ENCODE measurements at regions not wholly inside any gene's neighbourhood (a gene's known extent, or its start where the extent isn't known, plus 50 kb on each side); places are given as distances from the start of the nearest gene placed in this dataset.

DNA sequence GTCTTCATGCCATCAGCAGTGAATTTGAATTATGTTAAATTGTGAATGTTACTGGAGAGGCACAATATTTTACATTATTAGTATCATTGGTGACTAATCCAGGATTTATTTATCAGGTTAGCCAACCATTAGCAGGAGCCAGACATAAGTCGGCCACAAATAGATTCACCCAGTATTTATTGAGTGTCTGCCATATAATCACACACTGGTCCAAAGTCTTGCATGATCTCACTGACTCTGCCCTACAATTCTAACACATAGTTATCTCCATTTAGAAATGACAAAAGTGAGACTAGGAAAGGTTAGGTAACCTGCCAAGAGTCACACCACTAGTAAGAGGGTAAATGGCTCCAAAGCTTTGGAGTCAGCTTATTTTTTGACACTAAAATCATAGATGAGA is 179.6 kb downstream of the BLID start:
- TF ChIP-seq, protein P1, sequence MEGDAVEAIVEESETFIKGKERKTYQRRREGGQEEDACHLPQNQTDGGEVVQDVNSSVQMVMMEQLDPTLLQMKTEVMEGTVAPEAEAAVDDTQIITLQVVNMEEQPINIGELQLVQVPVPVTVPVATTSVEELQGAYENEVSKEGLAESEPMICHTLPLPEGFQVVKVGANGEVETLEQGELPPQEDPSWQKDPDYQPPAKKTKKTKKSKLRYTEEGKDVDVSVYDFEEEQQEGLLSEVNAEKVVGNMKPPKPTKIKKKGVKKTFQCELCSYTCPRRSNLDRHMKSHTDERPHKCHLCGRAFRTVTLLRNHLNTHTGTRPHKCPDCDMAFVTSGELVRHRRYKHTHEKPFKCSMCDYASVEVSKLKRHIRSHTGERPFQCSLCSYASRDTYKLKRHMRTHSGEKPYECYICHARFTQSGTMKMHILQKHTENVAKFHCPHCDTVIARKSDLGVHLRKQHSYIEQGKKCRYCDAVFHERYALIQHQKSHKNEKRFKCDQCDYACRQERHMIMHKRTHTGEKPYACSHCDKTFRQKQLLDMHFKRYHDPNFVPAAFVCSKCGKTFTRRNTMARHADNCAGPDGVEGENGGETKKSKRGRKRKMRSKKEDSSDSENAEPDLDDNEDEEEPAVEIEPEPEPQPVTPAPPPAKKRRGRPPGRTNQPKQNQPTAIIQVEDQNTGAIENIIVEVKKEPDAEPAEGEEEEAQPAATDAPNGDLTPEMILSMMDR (IDR thresholded peaks at IDR 0.05; ENCODE audit: low read depth, low read length): no peak
- H3K27me3 ChIP-seq: no peaks in the 10 kb centered on the region
- DNase-seq: no peak
- no peaks in the 10 kb centered on the region for H3K36me3 ChIP-seq
- no peak overlapping the region for H3K4me3 ChIP-seq (ENCODE audit: low read depth, low read length)
- H3K4me1 ChIP-seq: peaks cover 5% of the 10 kb centered on the region
- no peaks in the 10 kb centered on the region for H3K9me3 ChIP-seq

DNA sequence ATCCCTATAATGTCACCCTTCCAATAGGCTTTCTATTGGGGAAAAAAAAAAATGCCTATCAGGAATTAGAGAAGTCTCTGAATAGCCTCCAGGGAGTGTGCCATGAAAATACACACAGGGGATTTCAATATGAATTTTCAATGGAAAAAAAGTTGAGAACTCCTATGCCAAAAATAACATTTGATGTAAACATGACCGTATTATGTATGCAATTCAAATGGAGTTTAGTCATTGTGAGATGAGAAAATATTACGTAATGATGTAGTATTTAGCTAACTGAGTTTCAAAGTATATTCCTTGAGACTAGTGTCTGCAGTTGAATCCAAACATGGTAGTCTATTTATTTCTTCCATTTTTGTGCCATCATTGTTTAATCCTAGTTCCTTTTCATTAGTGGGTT is 182.3 kb downstream of the BLID start:
- no peak overlapping the region for H3K4me3 ChIP-seq (ENCODE audit: low read depth, low read length)
- no peak for DNase-seq
- H3K9me3 ChIP-seq: no peaks in the 10 kb centered on the region
- no peaks in the 10 kb centered on the region for H3K27me3 ChIP-seq
- H3K4me1 ChIP-seq: peaks cover 11% of the 10 kb centered on the region
- TF ChIP-seq, protein P1 (IDR thresholded peaks at IDR 0.05; ENCODE audit: low read depth, low read length): no peak
- no peaks in the 10 kb centered on the region for H3K36me3 ChIP-seq

DNA sequence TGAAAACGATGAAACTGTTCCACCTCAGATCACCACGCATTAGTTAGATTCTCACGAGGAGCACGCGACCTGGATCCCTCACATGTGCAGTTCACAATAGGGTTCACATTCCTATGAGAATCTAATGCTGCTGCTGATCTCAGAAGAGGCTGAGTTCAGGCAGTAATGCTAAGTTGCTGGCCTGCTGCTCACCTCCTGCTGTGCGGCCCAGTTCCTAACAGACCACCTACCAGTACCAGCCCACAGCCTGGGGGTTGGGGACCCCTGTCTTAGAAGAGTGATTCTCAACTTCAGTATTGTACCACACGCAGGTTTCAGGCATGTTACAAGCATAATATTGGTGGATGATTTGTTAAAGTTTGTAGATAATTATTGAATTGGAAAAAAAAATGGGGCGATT is 182.7 kb downstream of the BLID start:
- no peak for DNase-seq
- Histone ChIP-seq H3K36me3 (no peaks in the 10 kb centered on the region), H3K4me3 (ENCODE audit: low read depth, low read length) (no peak overlapping the region), H3K4me1 (peaks cover 11% of the 10 kb centered on the region), H3K9me3 (no peaks in the 10 kb centered on the region), H3K27me3 (no peaks in the 10 kb centered on the region)
- TF ChIP-seq, protein P1 (IDR thresholded peaks at IDR 0.05; ENCODE audit: low read depth, low read length): no peak

DNA sequence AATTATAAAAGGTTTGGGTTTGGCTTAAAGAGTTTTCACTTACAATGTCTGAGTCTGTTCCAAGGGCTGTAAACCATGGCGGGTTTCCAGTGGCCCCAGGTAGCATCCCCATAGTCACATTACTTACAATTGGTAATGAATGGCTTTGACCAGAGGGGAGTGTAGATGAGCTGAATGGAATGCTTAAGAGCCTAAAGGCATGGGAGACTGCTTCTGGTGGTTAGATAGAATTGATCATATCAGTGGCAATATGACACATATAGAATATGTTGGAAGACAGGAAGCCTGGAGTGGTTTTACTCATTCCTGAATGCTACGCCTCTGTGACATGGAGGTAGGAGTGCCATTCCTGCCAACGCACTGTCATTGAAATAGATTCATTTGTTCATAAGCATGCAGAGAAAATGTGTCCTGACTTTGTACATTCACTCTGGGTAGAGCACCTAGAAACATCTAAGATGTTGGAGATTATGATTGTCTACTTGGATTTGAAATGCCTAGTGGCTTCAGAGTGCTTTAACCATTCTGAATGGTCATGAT is 183.3 kb downstream of the BLID start:
- Histone ChIP-seq H3K4me3 (ENCODE audit: low read depth, low read length) (no peak overlapping the region), H3K36me3 (no peaks in the 10 kb centered on the region), H3K27me3 (no peaks in the 10 kb centered on the region), H3K4me1 (peaks cover 11% of the 10 kb centered on the region), H3K9me3 (no peaks in the 10 kb centered on the region)
- TF ChIP-seq, protein P1 (IDR thresholded peaks at IDR 0.05; ENCODE audit: low read depth, low read length): no peak
- no peak for DNase-seq

DNA sequence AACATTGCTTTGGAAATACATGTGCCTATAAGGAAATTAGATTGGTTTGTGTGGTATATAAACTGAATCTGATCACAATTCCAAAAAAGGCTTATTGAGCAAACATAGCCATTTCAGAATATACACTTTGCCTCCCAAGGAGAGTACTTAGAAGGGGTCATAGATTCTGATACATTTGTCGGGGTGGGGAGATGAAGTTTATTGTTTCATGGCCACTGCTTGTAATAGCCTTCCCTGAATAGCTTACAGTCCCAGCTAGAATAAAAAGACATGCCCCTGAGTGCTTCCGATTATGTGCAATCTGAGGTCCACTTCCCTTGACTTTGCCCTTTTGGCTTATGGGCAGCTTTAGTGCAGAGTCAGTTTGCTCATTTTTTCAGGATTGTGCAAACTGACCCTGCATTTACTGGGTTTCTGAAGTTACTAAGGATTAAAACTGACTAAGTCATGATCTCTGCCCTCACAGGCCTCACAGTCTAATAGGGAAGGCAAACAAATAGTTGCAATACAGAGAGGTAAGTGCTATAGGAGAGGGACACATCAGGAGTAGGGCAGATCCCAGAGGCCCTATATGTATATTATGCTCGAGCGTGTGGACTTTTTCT is 184.2 kb downstream of the BLID start:
- Histone ChIP-seq H3K27me3 (no peaks in the 10 kb centered on the region), H3K4me3 (ENCODE audit: low read depth, low read length) (no peak overlapping the region), H3K9me3 (no peaks in the 10 kb centered on the region), H3K36me3 (no peaks in the 10 kb centered on the region), H3K4me1 (peaks cover 11% of the 10 kb centered on the region)
- TF ChIP-seq, protein P1 (IDR thresholded peaks at IDR 0.05; ENCODE audit: low read depth, low read length): no peak
- DNase-seq: no peak

DNA sequence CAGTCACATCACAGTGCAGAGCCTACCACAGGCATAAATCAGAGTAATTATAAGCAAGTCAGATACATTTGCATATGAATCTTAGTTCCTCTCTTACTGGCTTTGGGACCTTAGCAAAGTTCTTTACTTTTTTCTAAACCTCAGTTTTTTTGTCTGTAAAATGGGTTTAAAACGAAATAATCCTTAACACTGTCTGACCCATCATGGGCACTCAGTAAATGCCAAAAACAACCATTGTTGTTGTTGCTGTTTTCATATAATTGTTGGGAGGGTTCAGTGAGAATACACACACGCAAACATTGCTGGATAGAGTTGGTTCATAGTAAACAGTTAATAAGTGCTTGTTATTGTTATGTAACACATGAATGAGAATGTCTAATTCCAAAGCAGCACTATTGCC is 184.9 kb downstream of the BLID start:
- Histone ChIP-seq H3K9me3 (no peaks in the 10 kb centered on the region), H3K27me3 (no peaks in the 10 kb centered on the region), H3K36me3 (no peaks in the 10 kb centered on the region), H3K4me3 (ENCODE audit: low read depth, low read length) (no peak overlapping the region), H3K4me1 (peaks cover 11% of the 10 kb centered on the region)
- TF ChIP-seq, protein P1 (IDR thresholded peaks at IDR 0.05; ENCODE audit: low read depth, low read length): no peak
- DNase-seq: no peak
